Spinal cord (tissue), 9 donors: ENCODE measurements at regions not wholly inside any gene's neighbourhood (a gene's known extent, or its start where the extent isn't known, plus 50 kb on each side); places are given as distances from the start of the nearest gene placed in this dataset.

Experiments used
- DNase-seq, 6 donors: peaks; one replicate each; pipeline versions ENCODE4 v3.0.0 to v3.0.0-alpha.2; 2013 to 2015; ENCODE audit warnings: low spot score in 6 of 6, low read depth in 4 of 6
- H3K27ac ChIP-seq: one replicate; pipeline ENCODE4 v1.5.1; 2013; ENCODE audit warnings: low read depth, low read length, control low read depth
- H3K27me3 ChIP-seq: one replicate; pipeline ENCODE4 v1.6.1; 2013; ENCODE audit warnings: low read length; ENCODE audit not compliant: control insufficient read depth, insufficient read depth
- H3K36me3 ChIP-seq: one replicate; pipeline ENCODE4 v1.6.1; 2013; ENCODE audit warnings: low read length; ENCODE audit not compliant: control insufficient read depth, insufficient read depth
- H3K4me1 ChIP-seq: one replicate; pipeline ENCODE4 v1.6.1; 2013; ENCODE audit warnings: low read length; ENCODE audit not compliant: control insufficient read depth, insufficient read depth
- H3K4me3 ChIP-seq: one replicate; pipeline ENCODE4 v1.5.1; 2013; ENCODE audit warnings: low read depth, low read length, control low read depth
- H3K9me3 ChIP-seq: one replicate; pipeline ENCODE4 v1.6.1; 2013; ENCODE audit warnings: low read length; ENCODE audit not compliant: control insufficient read depth, insufficient read depth
- WGBS: methylation state at CpG from one replicate; pipeline ENCODE4 v1.1.5; 2013; ENCODE audit warnings: missing lambda C conversion rate; ENCODE audit not compliant: insufficient coverage; 5-methylcytosine and 5-hydroxymethylcytosine counted together
- donor health status: healthy.

DNA sequence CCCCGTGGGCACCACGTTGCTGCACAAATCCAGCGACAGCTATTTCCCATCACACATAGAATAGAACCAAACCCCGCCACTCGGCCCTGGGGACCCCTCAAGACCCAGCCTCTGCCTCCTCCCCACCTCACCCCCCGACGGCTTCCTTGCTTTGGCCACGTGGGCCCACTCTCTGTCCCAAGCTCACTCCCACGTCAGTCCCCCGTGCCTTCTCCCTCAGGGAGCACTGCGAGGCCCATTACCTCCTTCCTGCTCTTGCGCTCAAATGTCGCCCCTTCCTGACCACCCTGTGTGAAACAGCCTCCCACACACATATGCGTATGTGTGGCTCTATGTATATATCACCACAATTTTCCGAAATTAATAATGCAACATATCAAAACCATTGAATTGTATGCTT, 239.7 kb downstream of the SH3BP4 start:
- no peaks in the 10 kb centered on the region for H3K27me3 ChIP-seq
- H3K27ac ChIP-seq: no peak overlapping the region
- H3K4me3 ChIP-seq: no peak overlapping the region
- DNase-seq: no peak
- H3K9me3 ChIP-seq: no peaks in the 10 kb centered on the region
- H3K4me1 ChIP-seq: peaks cover 4% of the 10 kb centered on the region
- 70% methylated on average over 11 of the region's 15 CpGs for WGBS
- no peaks in the 10 kb centered on the region for H3K36me3 ChIP-seq

DNA sequence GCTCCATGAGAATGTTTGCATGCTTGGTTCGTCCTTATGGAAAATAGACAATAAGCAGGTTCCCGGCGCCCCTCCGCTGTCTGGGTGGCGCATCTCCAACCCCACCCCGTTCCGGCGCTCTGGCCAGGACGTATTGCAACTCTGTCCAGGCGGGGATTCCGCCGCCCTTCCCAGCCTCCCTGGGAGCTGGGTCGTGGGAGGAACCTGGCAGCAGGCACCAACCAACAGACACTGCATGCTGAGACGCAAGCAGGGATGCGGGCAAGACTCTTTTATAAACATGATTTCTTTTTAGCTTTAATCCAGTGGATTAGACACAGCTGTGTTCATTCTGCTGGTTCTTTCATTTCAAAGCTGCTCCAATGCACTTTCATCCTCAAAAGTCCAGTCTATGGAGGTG, 240.2 kb downstream of the SH3BP4 start:
- 80% methylated on average over 13 of the region's 15 CpGs for WGBS
- Histone ChIP-seq H3K9me3 (no peaks in the 10 kb centered on the region), H3K4me3 (no peak overlapping the region), H3K4me1 (peaks cover 4% of the 10 kb centered on the region), H3K27me3 (no peaks in the 10 kb centered on the region), H3K27ac (no peak overlapping the region), H3K36me3 (no peaks in the 10 kb centered on the region)
- peak in 1 of 6 donors; percentile 37 for DNase-seq

DNA sequence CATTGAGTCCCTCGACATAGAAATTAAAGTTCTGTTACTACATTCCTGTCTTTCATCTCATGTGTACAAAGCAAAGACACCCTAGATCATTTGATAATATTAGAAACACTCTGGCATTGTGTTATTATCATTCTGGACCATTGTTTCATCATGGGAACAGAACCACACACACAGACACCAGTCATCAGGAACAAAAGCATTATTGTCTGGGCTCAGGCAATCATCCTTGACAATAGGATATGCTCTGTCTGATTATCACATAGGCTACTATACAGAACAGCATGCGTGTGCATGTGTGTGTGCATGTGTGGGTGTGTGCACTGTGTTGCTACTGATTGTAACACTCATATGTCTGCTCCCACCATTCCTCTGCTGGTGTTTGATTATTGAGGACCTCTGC, 242.5 kb downstream of the SH3BP4 start:
- H3K4me1 ChIP-seq: peaks cover 4% of the 10 kb centered on the region
- no peaks in the 10 kb centered on the region for H3K9me3 ChIP-seq
- no peak overlapping the region for H3K27ac ChIP-seq
- no peaks in the 10 kb centered on the region for H3K36me3 ChIP-seq
- no peak for DNase-seq
- H3K27me3 ChIP-seq: no peaks in the 10 kb centered on the region
- no peak overlapping the region for H3K4me3 ChIP-seq
- no CpG with 5 or more reads among the region's 2 CpGs for WGBS

DNA sequence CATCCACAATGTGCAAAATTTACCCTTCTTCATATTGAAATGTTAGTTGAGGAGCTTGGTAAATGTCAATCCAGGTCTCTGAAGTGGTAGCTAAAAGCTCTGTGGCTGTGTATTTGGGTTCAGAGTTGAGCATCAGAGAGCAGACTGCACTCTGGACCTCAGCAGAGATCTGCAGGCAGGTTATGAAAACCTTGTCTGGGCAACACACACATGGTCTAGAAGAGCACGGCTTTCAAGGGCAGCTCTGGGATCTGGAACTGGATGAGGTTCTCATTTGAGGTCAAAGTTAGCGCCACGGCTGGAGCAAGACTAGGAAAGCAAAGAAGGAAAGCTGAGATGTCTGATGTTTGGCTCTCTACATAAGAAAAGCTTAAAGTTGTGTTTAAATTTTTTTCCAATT, 243.0 kb downstream of the SH3BP4 start:
- WGBS: no CpG with 5 or more reads among the region's 3 CpGs
- Histone ChIP-seq H3K27ac (no peak overlapping the region), H3K36me3 (no peaks in the 10 kb centered on the region), H3K4me1 (peaks cover 4% of the 10 kb centered on the region), H3K27me3 (no peaks in the 10 kb centered on the region), H3K9me3 (no peaks in the 10 kb centered on the region), H3K4me3 (no peak overlapping the region)
- no peak for DNase-seq

DNA sequence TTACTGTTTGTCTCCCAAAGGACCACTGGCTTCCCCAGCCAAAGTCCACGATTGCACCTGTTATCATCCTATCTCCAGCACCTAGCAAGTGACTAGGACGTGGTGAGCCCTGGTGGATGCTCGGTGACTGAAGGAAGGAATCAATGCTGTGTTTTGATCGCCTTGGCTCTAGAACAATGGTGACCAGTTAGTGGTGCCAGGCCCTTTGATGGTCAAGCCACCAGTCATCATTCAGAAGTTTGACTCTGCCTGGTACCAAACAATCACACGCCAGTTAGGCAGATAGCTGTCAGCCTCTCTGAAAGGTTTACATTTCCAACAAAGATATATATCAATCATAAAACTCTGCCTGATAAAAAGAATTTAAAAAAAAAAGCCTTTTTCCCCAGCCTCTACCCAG, 244.1 kb downstream of the SH3BP4 start:
- no peak overlapping the region for H3K4me3 ChIP-seq
- no peak for DNase-seq
- no peaks in the 10 kb centered on the region for H3K27me3 ChIP-seq
- H3K27ac ChIP-seq: no peak overlapping the region
- peaks cover 4% of the 10 kb centered on the region for H3K4me1 ChIP-seq
- 73% methylated on average over 3 of the region's 5 CpGs for WGBS
- H3K36me3 ChIP-seq: no peaks in the 10 kb centered on the region
- H3K9me3 ChIP-seq: no peaks in the 10 kb centered on the region

DNA sequence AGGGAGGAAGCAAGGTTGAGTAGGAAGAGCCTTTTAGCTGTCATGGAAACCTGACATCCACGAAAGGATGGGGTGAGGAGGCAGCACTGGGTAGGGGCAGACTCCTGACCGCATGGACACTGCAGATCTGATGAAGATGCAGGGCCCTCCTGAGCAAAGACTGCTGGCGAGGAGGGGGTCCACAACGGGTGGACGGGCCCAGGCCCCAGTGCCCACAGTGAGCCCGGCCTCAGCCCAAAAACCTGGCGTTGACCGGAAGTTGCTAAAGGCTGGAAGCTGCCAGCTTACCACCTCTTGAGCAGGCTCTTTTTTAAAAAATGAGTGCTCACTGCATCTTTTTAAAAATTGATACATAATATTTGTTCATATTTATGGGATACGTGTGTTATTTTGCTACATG, 247.3 kb downstream of the SH3BP4 start:
- Histone ChIP-seq H3K27ac (no peak overlapping the region), H3K36me3 (no peaks in the 10 kb centered on the region), H3K4me3 (no peak overlapping the region), H3K4me1 (no peaks in the 10 kb centered on the region), H3K9me3 (no peaks in the 10 kb centered on the region), H3K27me3 (no peaks in the 10 kb centered on the region)
- no peak for DNase-seq
- WGBS: 92% methylated on average over 7 of the region's 9 CpGs

DNA sequence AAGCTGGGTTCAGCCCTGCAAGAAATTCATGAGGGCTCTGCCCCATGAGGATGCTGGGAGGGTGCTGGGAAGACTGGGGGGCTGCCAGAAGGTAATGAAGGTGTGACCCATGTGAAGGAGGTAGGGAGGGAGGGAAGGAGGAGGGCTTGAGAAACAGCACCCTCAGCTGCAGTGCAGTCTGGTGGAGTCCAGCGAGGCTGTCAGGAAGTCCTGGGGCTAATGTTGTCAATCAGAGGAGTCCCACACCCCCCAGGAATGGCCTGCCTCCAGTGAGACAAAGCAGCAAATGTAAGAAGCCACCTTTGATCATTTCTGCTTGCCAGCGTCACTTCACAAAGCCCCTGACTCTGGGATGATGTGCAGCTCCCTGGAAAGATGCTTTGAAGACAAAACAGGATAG, 248.4 kb downstream of the SH3BP4 start:
- no peaks in the 10 kb centered on the region for H3K9me3 ChIP-seq
- no peak overlapping the region for H3K4me3 ChIP-seq
- WGBS: 63% methylated on average over 2 of the region's 2 CpGs
- no peaks in the 10 kb centered on the region for H3K36me3 ChIP-seq
- DNase-seq: no peak
- no peaks in the 10 kb centered on the region for H3K27me3 ChIP-seq
- no peaks in the 10 kb centered on the region for H3K4me1 ChIP-seq
- H3K27ac ChIP-seq: no peak overlapping the region

DNA sequence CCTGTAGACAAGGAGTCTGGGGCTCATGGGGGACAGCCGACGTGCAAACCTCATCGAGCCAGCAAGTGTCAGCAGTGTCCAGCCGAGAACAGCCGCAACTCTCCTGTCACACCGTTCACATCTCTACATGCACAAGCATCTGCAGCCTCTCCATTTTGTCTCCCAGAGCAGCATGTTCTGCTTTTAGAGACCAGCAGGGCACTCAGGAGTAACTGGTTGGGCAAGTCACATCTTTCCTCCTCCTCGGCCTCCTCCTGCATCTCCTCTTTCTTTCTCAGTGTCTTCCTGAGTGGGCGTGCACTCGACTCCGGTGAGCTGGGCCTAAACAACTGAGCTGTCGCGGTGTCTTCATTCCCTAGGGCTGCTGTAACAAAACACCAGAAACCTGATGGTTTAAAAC, 249.9 kb downstream of the SH3BP4 start:
- Histone ChIP-seq H3K27ac (no peak overlapping the region), H3K9me3 (no peaks in the 10 kb centered on the region), H3K4me1 (no peaks in the 10 kb centered on the region), H3K27me3 (no peaks in the 10 kb centered on the region), H3K36me3 (no peaks in the 10 kb centered on the region), H3K4me3 (no peak overlapping the region)
- peak in 1 of 6 donors; percentile 16 for DNase-seq
- 76% methylated on average over 12 of the region's 12 CpGs for WGBS

DNA sequence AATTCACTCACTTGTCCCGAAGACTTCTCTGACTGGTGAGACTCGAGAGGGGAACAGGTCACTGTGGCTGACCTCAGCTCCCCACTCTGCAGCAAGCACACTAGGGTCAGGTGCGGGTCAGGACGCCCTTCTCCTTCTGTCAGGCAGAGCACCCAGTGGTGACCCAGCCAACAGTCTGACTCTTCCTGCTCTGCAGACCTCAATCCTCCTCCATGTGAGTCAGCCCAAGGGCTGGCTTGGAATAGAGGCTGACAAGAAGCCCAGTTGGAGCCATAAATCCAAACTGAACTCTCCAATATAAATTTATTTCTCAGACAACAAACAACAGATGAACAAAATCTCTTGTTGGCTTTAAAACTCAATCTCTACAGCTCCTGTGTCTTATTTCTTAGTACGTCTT, 253.1 kb downstream of the SH3BP4 start:
- no peaks in the 10 kb centered on the region for H3K9me3 ChIP-seq
- no peaks in the 10 kb centered on the region for H3K27me3 ChIP-seq
- no peaks in the 10 kb centered on the region for H3K36me3 ChIP-seq
- DNase-seq: no peak
- peaks cover 4% of the 10 kb centered on the region for H3K4me1 ChIP-seq
- no peak overlapping the region for H3K27ac ChIP-seq
- WGBS: 83% methylated on average over 4 of the region's 5 CpGs
- H3K4me3 ChIP-seq: no peak overlapping the region

DNA sequence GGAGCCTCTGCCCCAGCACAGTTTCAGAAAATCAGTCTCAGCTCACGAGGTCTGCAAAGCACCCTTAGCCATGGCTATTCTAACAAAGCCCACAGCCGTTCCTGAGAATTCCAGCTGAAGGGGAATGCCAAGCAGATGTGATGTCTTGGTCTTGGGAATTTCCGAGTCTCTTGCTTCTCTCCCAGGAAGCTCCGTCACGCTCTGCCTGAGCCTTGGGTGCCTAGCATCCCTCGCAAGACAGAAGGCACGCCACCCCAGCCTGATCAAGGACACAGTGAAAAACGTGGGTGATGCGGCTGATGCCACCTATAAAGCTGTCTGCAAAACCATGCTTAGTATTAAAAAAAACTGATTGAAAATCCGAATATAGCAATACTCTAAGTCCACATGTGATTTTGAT, 254.6 kb downstream of the SH3BP4 start:
- WGBS: 84% methylated on average over 6 of the region's 10 CpGs

More for the DNA sequence above, 254.6 kb downstream of the SH3BP4 start:
- H3K27me3 ChIP-seq: no peaks in the 10 kb centered on the region
- H3K9me3 ChIP-seq: no peaks in the 10 kb centered on the region
- peaks cover 4% of the 10 kb centered on the region for H3K4me1 ChIP-seq
- H3K36me3 ChIP-seq: no peaks in the 10 kb centered on the region
- H3K27ac ChIP-seq: no peak overlapping the region
- H3K4me3 ChIP-seq: no peak overlapping the region
- DNase-seq: no peak
